CD8-positive, alpha-beta memory T cell (primary cell): ENCODE measurements at regions not wholly inside any gene's neighbourhood (a gene's known extent, or its start where the extent isn't known, plus 50 kb on each side); places are given as distances from the start of the nearest gene placed in this dataset.

Experiments used
- CTCF ChIA-PET: fragments of 350-600 bp; sonication (Branson Sonifier 250); formaldehyde crosslinking; loops from one replicate; lab custom pipeline; 2021; ENCODE audit warnings: antibody characterized with exemption; lab: Charles Lee
- POLR2A ChIA-PET: fragments of 350-600 bp; sonication (Branson Sonifier 250); formaldehyde crosslinking; loops from one replicate; lab custom pipeline; 2021; ENCODE audit warnings: antibody characterized with exemption; lab: Charles Lee
- DNase-seq, 5 donors: peaks; one replicate each; pipeline versions ENCODE4 v3.0.0 to v3.0.0-alpha.2; 2020 to 2022; ENCODE audit warnings: mixed read lengths in 1 of 5
- H3K27ac ChIP-seq: one replicate; pipeline ENCODE4 v1.7.0; 2013; ENCODE audit warnings: low read depth, mild to moderate bottlenecking, low read length, moderate library complexity
- H3K27me3 ChIP-seq: 2 replicates; pipeline ENCODE4 v1.7.0; 2013; ENCODE audit warnings: low read length, mild to moderate bottlenecking; ENCODE audit not compliant: insufficient read depth, poor library complexity, severe bottlenecking
- H3K36me3 ChIP-seq: 2 replicates; pipeline ENCODE4 v1.7.0; 2013; ENCODE audit warnings: mild to moderate bottlenecking, low read length, moderate library complexity; ENCODE audit not compliant: insufficient read depth
- H3K4me1 ChIP-seq: 2 replicates; pipeline ENCODE4 v1.7.0; 2013; ENCODE audit warnings: mild to moderate bottlenecking, low read length, moderate library complexity; ENCODE audit not compliant: insufficient read depth
- H3K4me3 ChIP-seq: 2 replicates; pipeline ENCODE4 v1.7.0; 2013; ENCODE audit warnings: mild to moderate bottlenecking, low read length
- H3K9me3 ChIP-seq: 2 replicates; pipeline ENCODE4 v1.7.0; 2013; ENCODE audit warnings: mild to moderate bottlenecking, low read length
- H3K27ac Mint-ChIP-seq, 8 donors: one replicate each; pipeline ENCODE4 v1.8.0; 2020 to 2021; ENCODE audit warnings: mixed read lengths in 8 of 8, mild to moderate bottlenecking in 6 of 8, inconsistent platforms in 3 of 8, moderate library complexity in 3 of 8
- H3K27me3 Mint-ChIP-seq, 2 donors: one replicate each; pipeline ENCODE4 v1.8.0; 2020 to 2021; ENCODE audit warnings: mixed read lengths in 2 of 2, mild to moderate bottlenecking in 1 of 2, moderate library complexity in 1 of 2
- H3K36me3 Mint-ChIP-seq, 3 donors: one replicate each; pipeline ENCODE4 v1.8.0; 2020 to 2021; ENCODE audit warnings: mixed read lengths in 3 of 3, inconsistent platforms in 1 of 3, mild to moderate bottlenecking in 1 of 3
- H3K4me1 Mint-ChIP-seq, 3 donors: one replicate each; pipeline ENCODE4 v1.8.0; 2020 to 2021; ENCODE audit warnings: mixed read lengths in 3 of 3, inconsistent platforms in 1 of 3, mild to moderate bottlenecking in 1 of 3
- H3K4me3 Mint-ChIP-seq, 7 donors: one replicate each; pipeline ENCODE4 v1.8.0; 2020 to 2021; ENCODE audit warnings: mixed read lengths in 7 of 7, mild to moderate bottlenecking in 6 of 7, moderate library complexity in 4 of 7, inconsistent platforms in 2 of 7
- H3K9me3 Mint-ChIP-seq, 5 donors: one replicate each; pipeline ENCODE4 v1.8.0; 2020 to 2022; ENCODE audit warnings: mixed read lengths in 5 of 5, mild to moderate bottlenecking in 3 of 5, moderate library complexity in 2 of 5, inconsistent platforms in 1 of 5

GRCh38 chr12:13805041-13805440 is 176.4 kb downstream of the GRIN2B start:
- Mint-ChIP-seq H3K9me3 (no peaks in the 10 kb centered on the region), H3K36me3 (no peaks in the 10 kb centered on the region), H3K27ac (no peak overlapping the region), H3K4me3 (no peak overlapping the region), H3K4me1 (no peaks in the 10 kb centered on the region), H3K27me3 (no peaks in the 10 kb centered on the region)
- CTCF ChIA-PET, result no interaction called here
- H3K36me3 ChIP-seq, result no peaks in the 10 kb centered on the region
- DNase-seq, result no peak
- no peaks in the 10 kb centered on the region for H3K27me3 ChIP-seq
- no peak overlapping the region for H3K4me3 ChIP-seq
- H3K9me3 ChIP-seq, result no peaks in the 10 kb centered on the region
- no peak overlapping the region for H3K27ac ChIP-seq
- H3K4me1 ChIP-seq, result no peaks in the 10 kb centered on the region
- POLR2A ChIA-PET, result no interaction called here

- Histone ChIP-seq H3K27me3 (no peaks in the 10 kb centered on the region), H3K4me1 (no peaks in the 10 kb centered on the region), H3K27ac (no peak overlapping the region), H3K4me3 (no peak overlapping the region), H3K36me3 (no peaks in the 10 kb centered on the region), H3K9me3 (no peaks in the 10 kb centered on the region)
- no peak overlapping the region for H3K4me3 Mint-ChIP-seq
- CTCF ChIA-PET, result no interaction called here
- no peaks in the 10 kb centered on the region for H3K9me3 Mint-ChIP-seq
- H3K36me3 Mint-ChIP-seq, result no peaks in the 10 kb centered on the region
- H3K27ac Mint-ChIP-seq, result no peak overlapping the region
- POLR2A ChIA-PET, result no interaction called here
- H3K4me1 Mint-ChIP-seq, result no peaks in the 10 kb centered on the region
- DNase-seq, result no peak
- H3K27me3 Mint-ChIP-seq, result no peaks in the 10 kb centered on the region
Measured at GRCh38 chr12:13801543-13801942, 179.9 kb downstream of the GRIN2B start.

GRCh38 chr12:13799574-13799973 is 181.8 kb downstream of the GRIN2B start:
- Mint-ChIP-seq H3K36me3 (no peaks in the 10 kb centered on the region), H3K4me1 (no peaks in the 10 kb centered on the region), H3K27me3 (no peaks in the 10 kb centered on the region), H3K9me3 (peaks cover 0 to 7% (median 4%) of the 10 kb centered on the region in 5 donors), H3K4me3 (no peak overlapping the region), H3K27ac (no peak overlapping the region)
- CTCF ChIA-PET, result no interaction called here
- POLR2A ChIA-PET, result no interaction called here
- H3K36me3 ChIP-seq, result no peaks in the 10 kb centered on the region
- H3K4me3 ChIP-seq, result no peak overlapping the region
- H3K27ac ChIP-seq, result no peak overlapping the region
- H3K4me1 ChIP-seq, result no peaks in the 10 kb centered on the region
- no peak for DNase-seq
- H3K9me3 ChIP-seq, result no peaks in the 10 kb centered on the region
- H3K27me3 ChIP-seq, result no peaks in the 10 kb centered on the region

- Histone ChIP-seq H3K9me3 (no peaks in the 10 kb centered on the region), H3K27ac (no peak overlapping the region), H3K27me3 (no peaks in the 10 kb centered on the region), H3K4me1 (no peaks in the 10 kb centered on the region), H3K36me3 (no peaks in the 10 kb centered on the region), H3K4me3 (no peak overlapping the region)
- Mint-ChIP-seq H3K27ac (no peak overlapping the region), H3K27me3 (peaks cover 0 to 2% of the 10 kb centered on the region in 2 donors), H3K36me3 (no peaks in the 10 kb centered on the region), H3K4me3 (no peak overlapping the region), H3K4me1 (no peaks in the 10 kb centered on the region), H3K9me3 (peaks cover 0 to 7% (median 4%) of the 10 kb centered on the region in 5 donors)
- DNase-seq, result no peak
- POLR2A ChIA-PET, result no interaction called here
- CTCF ChIA-PET, result no interaction called here
Measured at GRCh38 chr12:13798162-13798561, 183.2 kb downstream of the GRIN2B start.

GRCh38 chr12:13794706-13795105 is 186.7 kb downstream of the GRIN2B start:
- peaks cover 0 to 8% (median 4%) of the 10 kb centered on the region in 5 donors for H3K9me3 Mint-ChIP-seq
- DNase-seq, result no peak
- Histone ChIP-seq H3K36me3 (no peaks in the 10 kb centered on the region), H3K4me3 (no peak overlapping the region), H3K27me3 (no peaks in the 10 kb centered on the region), H3K27ac (no peak overlapping the region), H3K4me1 (no peaks in the 10 kb centered on the region), H3K9me3 (no peaks in the 10 kb centered on the region)
- POLR2A ChIA-PET, result no interaction called here
- no peaks in the 10 kb centered on the region for H3K4me1 Mint-ChIP-seq
- no peak overlapping the region for H3K27ac Mint-ChIP-seq
- CTCF ChIA-PET, result no interaction called here
- H3K27me3 Mint-ChIP-seq, result peaks cover 0 to 3% of the 10 kb centered on the region in 2 donors
- H3K4me3 Mint-ChIP-seq, result no peak overlapping the region
- no peaks in the 10 kb centered on the region for H3K36me3 Mint-ChIP-seq

GRCh38 chr12:13790317-13790716 is 191.1 kb downstream of the GRIN2B start:
- Histone ChIP-seq H3K4me3 (no peak overlapping the region), H3K4me1 (no peaks in the 10 kb centered on the region), H3K27me3 (no peaks in the 10 kb centered on the region), H3K36me3 (no peaks in the 10 kb centered on the region), H3K27ac (no peak overlapping the region), H3K9me3 (no peaks in the 10 kb centered on the region)
- no peak for DNase-seq
- Mint-ChIP-seq H3K4me1 (no peaks in the 10 kb centered on the region), H3K4me3 (no peak overlapping the region), H3K9me3 (peaks cover 0 to 5% (median 4%) of the 10 kb centered on the region in 5 donors), H3K36me3 (no peaks in the 10 kb centered on the region), H3K27me3 (peaks cover 0 to 3% of the 10 kb centered on the region in 2 donors), H3K27ac (peak overlapping the region in 1 of 8 donors; percentile 43)
- POLR2A ChIA-PET, result no interaction called here
- CTCF ChIA-PET, result no interaction called here

- POLR2A ChIA-PET, result no interaction called here
- Mint-ChIP-seq H3K36me3 (no peaks in the 10 kb centered on the region), H3K4me3 (no peak overlapping the region), H3K4me1 (no peaks in the 10 kb centered on the region), H3K27ac (no peak overlapping the region), H3K9me3 (peaks cover 0 to 3% (median 0%) of the 10 kb centered on the region in 5 donors), H3K27me3 (peaks cover 0 to 3% of the 10 kb centered on the region in 2 donors)
- Histone ChIP-seq H3K27me3 (no peaks in the 10 kb centered on the region), H3K27ac (no peak overlapping the region), H3K36me3 (no peaks in the 10 kb centered on the region), H3K4me3 (no peak overlapping the region), H3K4me1 (no peaks in the 10 kb centered on the region), H3K9me3 (no peaks in the 10 kb centered on the region)
- no peak for DNase-seq
- CTCF ChIA-PET, result no interaction called here
Measured at GRCh38 chr12:13788626-13789025, 192.8 kb downstream of the GRIN2B start.

- H3K27ac ChIP-seq, result no peak overlapping the region
- no peaks in the 10 kb centered on the region for H3K9me3 ChIP-seq
- Mint-ChIP-seq H3K4me3 (no peak overlapping the region), H3K9me3 (peaks cover 0 to under 1% (median 0%) of the 10 kb centered on the region in 5 donors), H3K27ac (no peak overlapping the region), H3K4me1 (no peaks in the 10 kb centered on the region), H3K36me3 (no peaks in the 10 kb centered on the region), H3K27me3 (peaks cover 0 to 3% of the 10 kb centered on the region in 2 donors)
- ChIA-PET CTCF (no interaction called here), POLR2A (no interaction called here)
- no peaks in the 10 kb centered on the region for H3K4me1 ChIP-seq
- no peak for DNase-seq
- no peaks in the 10 kb centered on the region for H3K36me3 ChIP-seq
- H3K27me3 ChIP-seq, result no peaks in the 10 kb centered on the region
- H3K4me3 ChIP-seq, result no peak overlapping the region
Measured at GRCh38 chr12:13786646-13787045, 194.8 kb downstream of the GRIN2B start.

- Histone ChIP-seq H3K4me1 (no peaks in the 10 kb centered on the region), H3K9me3 (no peaks in the 10 kb centered on the region), H3K4me3 (no peak overlapping the region), H3K36me3 (no peaks in the 10 kb centered on the region), H3K27me3 (no peaks in the 10 kb centered on the region), H3K27ac (no peak overlapping the region)
- POLR2A ChIA-PET, result no interaction called here
- no peaks in the 10 kb centered on the region for H3K4me1 Mint-ChIP-seq
- CTCF ChIA-PET, result no interaction called here
- H3K4me3 Mint-ChIP-seq, result no peak overlapping the region
- no peaks in the 10 kb centered on the region for H3K9me3 Mint-ChIP-seq
- peaks cover 0 to 3% of the 10 kb centered on the region in 2 donors for H3K27me3 Mint-ChIP-seq
- DNase-seq, result no peak
- no peaks in the 10 kb centered on the region for H3K36me3 Mint-ChIP-seq
- H3K27ac Mint-ChIP-seq, result no peak overlapping the region
Measured at GRCh38 chr12:13784504-13784903, 196.9 kb downstream of the GRIN2B start.
